K562 (cell line): ENCODE measurements at regions not wholly inside any gene's neighbourhood (a gene's known extent, or its start where the extent isn't known, plus 50 kb on each side); places are given as distances from the start of the nearest gene placed in this dataset.

Source experiments
- ATAC-seq: fragments of 200-7000 bp; cut with Tn5 transposase; 3 replicates; pipeline ENCODE4 v1.9.1; 2020; ENCODE audit warnings: moderate library complexity
- BruUV-seq: library from RNA; stranded (reverse); fragments of 400-500 nt; replicated peaks from 2 replicates; lab custom pipeline; 2021; lab: Mats Ljungman, UMichigan
- CTCF ChIA-PET: fragments of 300-600 bp; formaldehyde crosslinking; extraction: SDS; loops from one replicate; lab custom pipeline; 2021; ENCODE audit warnings: low intra/inter-chr PET ratio; lab: Yijun Ruan, JAX
- POLR2A ChIA-PET: fragments of 300-600, 350-650 bp; sonication (Branson Sonifier 250); formaldehyde crosslinking; extraction: SDS; loops from one replicate; lab custom pipeline; 2021; ENCODE audit warnings: antibody characterized with exemption, inconsistent platforms; lab: Yijun Ruan, JAX
- DNase-seq, 4 experiments: peaks; one replicate each; pipeline versions ENCODE4 v3.0.0 to v3.0.0-alpha.2; 2011 to 2018; ENCODE audit warnings: low spot score in 3 of 4, mixed read lengths in 3 of 4; ENCODE audit errors: extremely low read depth in 1 of 4
- FAIRE-seq: peaks from 2 replicates; lab custom pipeline; 2011; peaks lifted over from hg19 to GRCh38; lab: Jason Lieb, UNC
- H2AFZ ChIP-seq: 2 replicates; pipeline ENCODE4 v1.6.0; 2011; ENCODE audit warnings: low read depth, low read length, control low read depth, inconsistent platforms
- H3K27ac ChIP-seq: fragments of 200-600 bp; 3 replicates; pipeline ENCODE4 v1.8.0; 2011; ENCODE audit warnings: low read depth, mild to moderate bottlenecking, control low read depth, inconsistent platforms, low read length, moderate library complexity, mixed read lengths; ENCODE audit errors: extremely low read depth
- H3K27me3 ChIP-seq, 2 experiments: fragments of 300-600 bp in 1 of 2; 2 replicates in 1 of 2; 3 replicates in 1 of 2; pipeline versions ENCODE4 v1.6.0 to v1.8.0; 2011; ENCODE audit warnings: inconsistent platforms in 2 of 2, low read length in 2 of 2, mild to moderate bottlenecking in 1 of 2, mixed read lengths in 1 of 2, moderate library complexity in 1 of 2; ENCODE audit not compliant: control insufficient read depth in 2 of 2, insufficient read depth in 2 of 2
- H3K36me3 ChIP-seq: fragments of 300-600 bp; 3 replicates; pipeline ENCODE4 v1.8.0; 2011; ENCODE audit warnings: mild to moderate bottlenecking, low read length, inconsistent platforms; ENCODE audit not compliant: control insufficient read depth, insufficient read depth
- H3K4me1 ChIP-seq, 2 experiments: fragments of 200-600 bp in 1 of 2; replicated peaks in 1 of 2; 2 replicates in 1 of 2; 3 replicates in 1 of 2; pipeline versions ENCODE4 v1.5.1 to v1.8.0; 2011; ENCODE audit warnings: inconsistent platforms in 2 of 2, low read length in 2 of 2, mild to moderate bottlenecking in 1 of 2, mixed read lengths in 1 of 2, moderate library complexity in 1 of 2; ENCODE audit not compliant: control insufficient read depth in 2 of 2, insufficient read depth in 2 of 2
- H3K4me2 ChIP-seq: 2 replicates; pipeline ENCODE4 v1.6.1; 2011; ENCODE audit warnings: low read length, control low read depth, inconsistent platforms, mixed read lengths; ENCODE audit not compliant: insufficient read depth
- H3K4me3 ChIP-seq: fragments of 200-600 bp; sonication (generic), shearing (Covaris generic); 2 replicates; pipeline ENCODE4 v1.5.1; 2016; ENCODE audit warnings: control low read depth, inconsistent platforms
- H3K79me2 ChIP-seq: fragments of 200-600 bp; 3 replicates; pipeline ENCODE4 v1.8.0; 2011; ENCODE audit warnings: low read length, inconsistent platforms; ENCODE audit not compliant: control insufficient read depth, insufficient read depth
- H3K9ac ChIP-seq, 2 experiments: 2 replicates each; pipeline versions ENCODE4 v1.6.0 to v1.6.1; 2011; ENCODE audit warnings: low read depth in 2 of 2, low read length in 2 of 2, control low read depth in 1 of 2, inconsistent platforms in 1 of 2, mild to moderate bottlenecking in 1 of 2, mixed read lengths in 1 of 2; ENCODE audit not compliant: insufficient read depth in 1 of 2
- H3K9me1 ChIP-seq: one replicate; pipeline ENCODE4 v1.6.0; 2011; ENCODE audit warnings: inconsistent platforms, mild to moderate bottlenecking, low read length, moderate library complexity; ENCODE audit not compliant: control insufficient read depth, insufficient read depth
- H3K9me3 ChIP-seq: replicated peaks from 2 replicates; pipeline ENCODE4 v1.5.1; 2011; ENCODE audit warnings: low read depth, low read length, inconsistent platforms; ENCODE audit not compliant: control insufficient read depth, insufficient read depth
- H4K20me1 ChIP-seq: replicated peaks from 2 replicates; pipeline ENCODE4 v1.6.1; 2011; ENCODE audit warnings: low read length, inconsistent platforms, mixed read lengths; ENCODE audit not compliant: control insufficient read depth, insufficient read depth
- DLX4 ChIP-seq: fragments of 250-450 bp; sonication (Bioruptor Pico); IDR thresholded peaks from 2 replicates; pipeline ENCODE4 v1.6.1; 2021; ENCODE audit warnings: mild to moderate bottlenecking
- E2F4 ChIP-seq: sonication (generic); formaldehyde crosslinking; IDR thresholded peaks from 2 replicates; pipeline ENCODE4 v1.8.0; 2022; ENCODE audit warnings: mild to moderate bottlenecking, low read depth, missing genetic modification reagents
- HES1 ChIP-seq: fragments of 450-650 bp; IDR thresholded peaks from 2 replicates; pipeline ENCODE4 v1.6.1; 2016; ENCODE audit warnings: low read depth, mild to moderate bottlenecking, moderate library complexity
- ILF3 ChIP-seq: fragments of 450-650 bp; IDR thresholded peaks from 2 replicates; pipeline ENCODE4 v1.6.1; 2018; ENCODE audit warnings: antibody characterized with exemption, mild to moderate bottlenecking, moderate library complexity, borderline replicate concordance
- LEF1 ChIP-seq: fragments of 450-650 bp; IDR thresholded peaks from 2 replicates; pipeline ENCODE4 v1.6.1; 2016; ENCODE audit warnings: mild to moderate bottlenecking
- MTA1 ChIP-seq: fragments of 450-650 bp; IDR thresholded peaks from 2 replicates; pipeline ENCODE4 v1.6.1; 2017; ENCODE audit warnings: borderline replicate concordance
- RBFOX2 ChIP-seq: fragments of 200-400 bp; formaldehyde crosslinking; IDR thresholded peaks from 2 replicates; pipeline ENCODE4 v1.6.1; 2017; ENCODE audit warnings: low read depth, mild to moderate bottlenecking, low read length, moderate library complexity
- SLC30A9 ChIP-seq: fragments of 250-450 bp; sonication (Bioruptor Pico); IDR thresholded peaks from 2 replicates; pipeline ENCODE4 v1.8.0; 2022; ENCODE audit warnings: mild to moderate bottlenecking, moderate library complexity
- ZNF212 ChIP-seq: fragments of 450-650 bp; formaldehyde crosslinking; IDR thresholded peaks from 2 replicates; pipeline ENCODE4 v1.4.0; 2020; ENCODE audit warnings: mild to moderate bottlenecking
- ZNF253 ChIP-seq: fragments of 250-450 bp; sonication (Bioruptor Pico); conservative IDR thresholded peaks from 2 replicates; pipeline ENCODE4 v1.6.1; 2021; ENCODE audit warnings: mild to moderate bottlenecking
- ZNF764 ChIP-seq: fragments of 250-450 bp; sonication (Bioruptor Pico); IDR thresholded peaks from 2 replicates; pipeline ENCODE4 v1.4.0; 2020; ENCODE audit warnings: low read depth, mild to moderate bottlenecking, moderate library complexity
- ZNF77 ChIP-seq: fragments of 250-450 bp; sonication (Bioruptor Pico); IDR thresholded peaks from 2 replicates; pipeline ENCODE4 v1.5.0; 2020
- ZNF830 ChIP-seq: fragments of 250-450 bp; sonication (Bioruptor Pico); IDR thresholded peaks from 2 replicates; pipeline ENCODE4 v1.5.0; 2021; ENCODE audit warnings: mild to moderate bottlenecking
- WGBS: fragments of 100-300 bp; shearing (Covaris generic); methylation state at CpG from one replicate; pipeline ENCODE4 v1.1.6; 2016; ENCODE audit warnings: low coverage, mixed read lengths; ENCODE audit not compliant: insufficient coverage; ENCODE audit errors: missing lambda C conversion rate; 5-methylcytosine and 5-hydroxymethylcytosine counted together
- in situ Hi-C: fragments of 300-500 bp; cut with MboI; formaldehyde crosslinking; loops from 4 replicates; pipeline ENCODE4 v1.15.0; 2018; ENCODE audit warnings: inconsistent platforms, mixed read lengths
- intact Hi-C: fragments of 100-400 bp; cut with micrococcal nuclease; formaldehyde crosslinking; loops from 2 replicates; pipeline ENCODE4 v1.14.2; 2022
- TF ChIP-seq, protein P1 (sequence below): sonication (generic); formaldehyde crosslinking; IDR thresholded peaks from 2 replicates; pipeline ENCODE4 v1.8.0; 2022; ENCODE audit warnings: mild to moderate bottlenecking, missing genetic modification reagents
- TF ChIP-seq, protein P2 (sequence below): fragments of 250-450 bp; sonication (Bioruptor Pico); IDR thresholded peaks from 2 replicates; pipeline ENCODE4 v1.5.0; 2020; ENCODE audit warnings: mild to moderate bottlenecking, borderline replicate concordance
- TF ChIP-seq, protein P3 (sequence below): conservative IDR thresholded peaks from 2 replicates; pipeline ENCODE4 v1.6.1; 2011; ENCODE audit warnings: low read depth, mild to moderate bottlenecking, low read length; ENCODE audit not compliant: control insufficient read depth

DNA sequence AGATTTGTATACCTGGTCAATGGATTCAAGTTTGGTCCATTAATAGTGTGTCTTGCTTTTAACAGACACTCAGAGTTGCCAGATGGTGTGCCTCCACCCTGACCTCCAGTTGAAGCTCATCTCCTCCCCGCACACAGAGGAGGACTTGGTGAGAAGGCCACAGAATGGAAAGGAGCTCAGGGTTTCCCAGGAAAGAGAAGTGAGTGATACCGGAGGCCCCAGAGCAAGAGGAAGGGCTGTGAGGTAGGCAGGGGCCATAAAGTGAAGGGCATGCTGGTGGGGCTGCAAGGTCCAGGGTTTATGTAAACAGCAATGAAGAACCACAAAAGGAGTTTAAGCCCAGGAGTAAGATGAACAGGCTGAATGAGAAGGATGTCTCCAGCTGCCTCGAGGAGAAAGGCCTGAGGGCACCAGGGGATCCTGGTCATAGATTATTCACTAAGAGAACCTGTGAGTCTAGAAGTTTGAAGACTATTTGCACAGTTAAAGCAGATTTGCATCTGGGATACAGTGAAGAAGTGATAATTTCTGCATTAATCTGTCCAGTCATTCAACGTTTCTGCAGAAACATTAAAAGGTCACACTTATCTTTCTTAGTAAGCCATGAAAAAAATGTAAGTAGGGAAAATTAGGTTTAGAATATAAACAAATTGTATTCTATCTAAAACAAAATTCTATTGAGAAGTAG, 67.5 kb upstream of the VPREB1 start:
- ATAC-seq, result peak; percentile 9; the same call in 1 of the 3 replicates
- Histone ChIP-seq H2AFZ (no peak overlapping the region), H3K79me2 (no peaks in the 10 kb centered on the region), H3K9me3 (no peaks in the 10 kb centered on the region), H3K27me3 (peaks cover 25 to 37% of the 10 kb centered on the region in 2 experiments; a peak in 4 of 5 replicates), H3K36me3 (no peaks in the 10 kb centered on the region), H3K9ac (no peak overlapping the region), H3K4me2 (no peak overlapping the region), H3K9me1 (no peaks in the 10 kb centered on the region), H3K4me1 (no peaks in the 10 kb centered on the region), H3K4me3 (no peak overlapping the region), H4K20me1 (0 out of 2 replicates have a peak, but pooled peaks cover under 1% of the 10 kb centered on the region), H3K27ac (no peak overlapping the region)
- WGBS, result 2% methylated on average over 4 of the region's 4 CpGs
- intact Hi-C loops (no loop called here), in situ Hi-C loops (no loop called here)
- BruUV-seq, result no TSS peak
- FAIRE-seq, result no peak
- CTCF ChIA-PET, result no interaction called here
- POLR2A ChIA-PET, result interaction anchor here (0.6 to 12.4 kb wide), 7 partner anchors 8 to 229 kb away, joined by 3 to 193 read pairs (median 3); no protein-coding TSS in a partner anchor
- DNase-seq, result no peak
- TF ChIP-seq, protein P1, sequence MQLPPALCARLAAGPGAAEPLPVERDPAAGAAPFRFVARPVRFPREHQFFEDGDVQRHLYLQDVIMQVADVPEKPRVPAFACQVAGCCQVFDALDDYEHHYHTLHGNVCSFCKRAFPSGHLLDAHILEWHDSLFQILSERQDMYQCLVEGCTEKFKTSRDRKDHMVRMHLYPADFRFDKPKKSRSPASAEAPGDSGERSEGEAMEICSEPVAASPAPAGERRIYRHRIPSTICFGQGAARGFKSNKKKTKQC (CRISPR knock-in tag), result 0 out of 2 replicates have a peak, but pooled peaks have one; percentile 62
- TF ChIP-seq ILF3 (no peak), ZNF830 (CRISPR knock-in tag) (0 out of 2 replicates have a peak, but pooled peaks have one; percentile 77), ZNF212 (CRISPR knock-in tag) (no peak), SLC30A9 (no peak), HES1 (no peak), ZNF764 (CRISPR knock-in tag) (no peak), LEF1 (no peak), E2F4 (CRISPR knock-in tag) (0 out of 2 replicates have a peak, but pooled peaks have one; percentile 32), ZNF77 (0 out of 2 replicates have a peak, but pooled peaks have one; percentile 8), MTA1 (no peak), ZNF253 (CRISPR knock-in tag) (no peak), DLX4 (CRISPR knock-in tag) (no peak), RBFOX2 (no peak)
- TF ChIP-seq, protein P2, sequence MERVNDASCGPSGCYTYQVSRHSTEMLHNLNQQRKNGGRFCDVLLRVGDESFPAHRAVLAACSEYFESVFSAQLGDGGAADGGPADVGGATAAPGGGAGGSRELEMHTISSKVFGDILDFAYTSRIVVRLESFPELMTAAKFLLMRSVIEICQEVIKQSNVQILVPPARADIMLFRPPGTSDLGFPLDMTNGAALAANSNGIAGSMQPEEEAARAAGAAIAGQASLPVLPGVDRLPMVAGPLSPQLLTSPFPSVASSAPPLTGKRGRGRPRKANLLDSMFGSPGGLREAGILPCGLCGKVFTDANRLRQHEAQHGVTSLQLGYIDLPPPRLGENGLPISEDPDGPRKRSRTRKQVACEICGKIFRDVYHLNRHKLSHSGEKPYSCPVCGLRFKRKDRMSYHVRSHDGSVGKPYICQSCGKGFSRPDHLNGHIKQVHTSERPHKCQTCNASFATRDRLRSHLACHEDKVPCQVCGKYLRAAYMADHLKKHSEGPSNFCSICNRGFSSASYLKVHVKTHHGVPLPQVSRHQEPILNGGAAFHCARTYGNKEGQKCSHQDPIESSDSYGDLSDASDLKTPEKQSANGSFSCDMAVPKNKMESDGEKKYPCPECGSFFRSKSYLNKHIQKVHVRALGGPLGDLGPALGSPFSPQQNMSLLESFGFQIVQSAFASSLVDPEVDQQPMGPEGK (CRISPR knock-in tag), result peak; percentile 43; the same call in 1 of the 2 replicates
- TF ChIP-seq, protein P3, sequence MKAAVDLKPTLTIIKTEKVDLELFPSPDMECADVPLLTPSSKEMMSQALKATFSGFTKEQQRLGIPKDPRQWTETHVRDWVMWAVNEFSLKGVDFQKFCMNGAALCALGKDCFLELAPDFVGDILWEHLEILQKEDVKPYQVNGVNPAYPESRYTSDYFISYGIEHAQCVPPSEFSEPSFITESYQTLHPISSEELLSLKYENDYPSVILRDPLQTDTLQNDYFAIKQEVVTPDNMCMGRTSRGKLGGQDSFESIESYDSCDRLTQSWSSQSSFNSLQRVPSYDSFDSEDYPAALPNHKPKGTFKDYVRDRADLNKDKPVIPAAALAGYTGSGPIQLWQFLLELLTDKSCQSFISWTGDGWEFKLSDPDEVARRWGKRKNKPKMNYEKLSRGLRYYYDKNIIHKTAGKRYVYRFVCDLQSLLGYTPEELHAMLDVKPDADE, result no peak
